ENCODE measurements at regions not wholly inside any gene's neighbourhood (a gene's known extent, or its start where the extent isn't known, plus 50 kb on each side); places are given as distances from the start of the nearest gene placed in this dataset.

DNA sequence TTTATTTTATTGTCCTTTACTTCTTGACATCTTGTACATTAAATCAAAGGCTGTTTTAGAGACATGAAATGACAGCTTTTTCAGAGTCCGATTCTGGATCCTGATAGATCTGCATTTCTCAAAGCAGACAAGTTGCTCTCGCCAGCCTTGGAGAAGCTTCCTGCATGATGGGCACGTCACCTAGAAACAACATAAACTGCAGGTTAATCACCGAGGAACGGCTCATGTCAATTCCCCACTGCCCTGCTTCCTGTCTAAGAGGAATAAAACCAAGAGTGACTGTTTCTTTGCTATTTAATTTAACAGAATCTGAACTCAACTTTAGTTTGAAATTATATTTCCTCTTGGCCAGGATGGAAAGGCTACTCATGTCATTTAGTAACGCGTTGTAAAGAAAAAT lies 77.0 kb downstream of the RWDD3 start:
- TF ChIP-seq, protein P1, sequence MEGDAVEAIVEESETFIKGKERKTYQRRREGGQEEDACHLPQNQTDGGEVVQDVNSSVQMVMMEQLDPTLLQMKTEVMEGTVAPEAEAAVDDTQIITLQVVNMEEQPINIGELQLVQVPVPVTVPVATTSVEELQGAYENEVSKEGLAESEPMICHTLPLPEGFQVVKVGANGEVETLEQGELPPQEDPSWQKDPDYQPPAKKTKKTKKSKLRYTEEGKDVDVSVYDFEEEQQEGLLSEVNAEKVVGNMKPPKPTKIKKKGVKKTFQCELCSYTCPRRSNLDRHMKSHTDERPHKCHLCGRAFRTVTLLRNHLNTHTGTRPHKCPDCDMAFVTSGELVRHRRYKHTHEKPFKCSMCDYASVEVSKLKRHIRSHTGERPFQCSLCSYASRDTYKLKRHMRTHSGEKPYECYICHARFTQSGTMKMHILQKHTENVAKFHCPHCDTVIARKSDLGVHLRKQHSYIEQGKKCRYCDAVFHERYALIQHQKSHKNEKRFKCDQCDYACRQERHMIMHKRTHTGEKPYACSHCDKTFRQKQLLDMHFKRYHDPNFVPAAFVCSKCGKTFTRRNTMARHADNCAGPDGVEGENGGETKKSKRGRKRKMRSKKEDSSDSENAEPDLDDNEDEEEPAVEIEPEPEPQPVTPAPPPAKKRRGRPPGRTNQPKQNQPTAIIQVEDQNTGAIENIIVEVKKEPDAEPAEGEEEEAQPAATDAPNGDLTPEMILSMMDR (conservative IDR thresholded peaks at IDR 0.05; ENCODE audit: low read length), result no peak
- TF ChIP-seq EZH2phosphoT487 (IDR thresholded peaks at IDR 0.05; ENCODE audit: borderline replicate concordance, low read depth, low read length), result no peak

Data from OCI-LY7 (cell line).